ENCODE measurements at regions not wholly inside any gene's neighbourhood (a gene's known extent, or its start where the extent isn't known, plus 50 kb on each side); places are given as distances from the start of the nearest gene placed in this dataset.
"Not testable (repeated sequence)": the region's sequence is repeated elsewhere in the genome, so short reads cannot be mapped to it uniquely, and the experiment has no call there.

DNA sequence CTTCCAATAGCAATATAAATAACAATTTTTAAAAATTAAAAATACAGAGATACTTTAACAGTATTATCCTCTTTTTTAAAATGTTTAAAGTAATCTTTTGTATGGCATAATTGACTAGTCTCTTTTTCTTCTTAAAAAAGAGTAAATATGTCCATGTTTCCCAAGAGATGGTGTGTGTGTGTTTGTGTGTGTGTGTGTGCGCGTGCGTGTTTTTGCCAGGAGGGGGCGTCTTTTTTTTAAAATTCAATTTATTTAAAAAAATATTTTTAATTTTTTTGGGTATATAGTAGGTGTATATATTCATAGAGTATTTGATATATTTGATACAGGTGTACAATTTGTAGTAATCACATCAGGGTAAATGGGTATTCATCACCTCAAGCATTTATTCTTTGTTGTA lies 1073.7 kb downstream of the PCDH7 start:
- no peak overlapping the region for H3K27ac ChIP-seq (ENCODE audit: low read length)
- H3K4me1 ChIP-seq (ENCODE audit: control insufficient read depth in 1 of 2, insufficient read depth in 2 of 2, low read length in 2 of 2), result no peaks in the 10 kb centered on the region
- no peak overlapping the region for H3K4me3 ChIP-seq (ENCODE audit: low read depth in 1 of 2, low read length in 2 of 2)
- no peaks in the 10 kb centered on the region for H3K27me3 ChIP-seq (ENCODE audit: low read depth, low read length)
- H3K36me3 ChIP-seq (ENCODE audit: control insufficient read depth in 1 of 2, insufficient read depth in 2 of 2, low read length in 2 of 2), result no peaks in the 10 kb centered on the region
- H3K9me3 ChIP-seq (ENCODE audit: control insufficient read depth in 1 of 2, low read length in 2 of 2), result peaks cover 0 to 8% of the 10 kb centered on the region in 2 donors

DNA sequence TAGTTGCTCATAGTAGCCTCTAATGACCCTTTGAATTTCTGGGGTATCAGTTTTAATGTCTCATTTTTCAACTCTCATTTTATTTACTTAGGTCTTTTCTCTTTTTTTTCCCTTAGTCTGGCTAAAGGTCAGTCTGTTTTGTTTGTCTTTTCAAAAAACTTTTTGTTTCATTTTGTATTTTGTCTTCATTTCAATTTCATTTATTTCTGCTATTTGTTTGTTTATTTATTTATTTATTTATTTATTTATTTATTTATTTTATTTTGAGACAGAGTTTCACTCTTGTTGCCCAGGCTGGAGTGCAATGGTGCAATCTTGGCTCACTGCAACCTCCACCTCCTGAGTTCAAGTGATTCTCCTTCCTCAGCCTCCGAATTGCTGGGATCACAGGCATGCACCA lies 1076.9 kb downstream of the PCDH7 start:
- H3K9me3 ChIP-seq (ENCODE audit: control insufficient read depth in 1 of 2, low read length in 2 of 2), result peaks cover 0 to 13% of the 10 kb centered on the region in 2 donors
- H3K27me3 ChIP-seq (ENCODE audit: low read depth, low read length); H3K36me3 ChIP-seq (ENCODE audit: control insufficient read depth in 1 of 2, insufficient read depth in 2 of 2, low read length in 2 of 2); H3K4me3 ChIP-seq (ENCODE audit: low read depth in 1 of 2, low read length in 2 of 2); H3K27ac ChIP-seq (ENCODE audit: low read length); H3K4me1 ChIP-seq (ENCODE audit: control insufficient read depth in 1 of 2, insufficient read depth in 2 of 2, low read length in 2 of 2): not testable (repeated sequence)

DNA sequence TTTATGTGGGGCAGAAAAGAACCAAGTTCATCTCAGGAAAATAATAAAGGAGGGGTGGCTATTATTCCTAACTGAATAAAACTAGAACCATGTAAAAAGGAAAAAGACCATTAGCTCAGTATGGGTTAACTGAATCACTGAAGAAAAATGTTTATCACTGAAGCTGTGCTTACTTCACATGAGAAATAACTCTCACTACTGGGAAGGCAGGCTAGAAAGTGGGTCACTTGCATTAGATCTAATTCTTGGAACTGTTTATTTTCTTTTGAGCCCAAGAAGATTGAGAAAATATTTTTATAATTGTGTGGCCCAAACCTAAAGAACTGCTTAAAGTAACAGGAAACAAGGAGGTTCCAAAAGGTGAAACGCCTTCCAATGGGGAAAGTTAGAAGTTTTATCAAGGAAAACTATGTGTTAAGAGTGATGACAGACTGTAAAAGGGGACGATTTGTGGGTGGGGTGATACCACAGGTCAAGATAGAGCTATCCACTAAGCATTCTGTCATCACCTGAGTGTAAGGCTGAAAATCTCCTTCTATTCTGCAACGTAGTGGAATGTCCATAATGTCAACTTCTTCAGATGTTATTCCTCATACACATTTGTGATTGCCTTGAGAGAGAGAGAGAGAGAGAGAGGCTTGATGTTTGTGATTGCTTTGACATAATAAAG lies 1083.5 kb downstream of the PCDH7 start:
- Histone ChIP-seq H3K36me3 (ENCODE audit: control insufficient read depth in 1 of 2, insufficient read depth in 2 of 2, low read length in 2 of 2) (no peaks in the 10 kb centered on the region), H3K27me3 (ENCODE audit: low read depth, low read length) (no peaks in the 10 kb centered on the region), H3K4me1 (ENCODE audit: control insufficient read depth in 1 of 2, insufficient read depth in 2 of 2, low read length in 2 of 2) (no peaks in the 10 kb centered on the region), H3K4me3 (ENCODE audit: low read depth in 1 of 2, low read length in 2 of 2) (no peak overlapping the region), H3K27ac (ENCODE audit: low read length) (no peak overlapping the region), H3K9me3 (ENCODE audit: control insufficient read depth in 1 of 2, low read length in 2 of 2) (peaks cover 0 to 5% of the 10 kb centered on the region in 2 donors)

DNA sequence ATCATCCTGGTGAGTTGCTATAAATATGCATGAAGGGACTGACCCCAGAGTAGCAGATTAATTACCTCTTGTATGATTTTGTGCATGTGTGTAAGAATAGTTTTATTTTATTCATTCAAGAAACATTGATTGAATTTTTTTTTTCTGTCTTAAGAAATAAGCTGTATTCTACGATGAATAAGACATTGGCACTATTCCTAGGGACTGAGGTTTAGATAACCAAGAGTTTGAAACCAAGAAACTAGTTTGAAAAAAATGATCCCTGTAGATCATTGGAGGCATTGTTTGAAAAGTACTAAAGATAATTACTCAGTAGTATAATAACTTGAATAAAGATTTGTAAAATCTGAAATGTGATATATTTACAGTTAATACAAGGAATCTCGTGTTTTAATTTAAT lies 1086.9 kb downstream of the PCDH7 start:
- no peak overlapping the region for H3K4me3 ChIP-seq (ENCODE audit: low read depth in 1 of 2, low read length in 2 of 2)
- no peaks in the 10 kb centered on the region for H3K27me3 ChIP-seq (ENCODE audit: low read depth, low read length)
- H3K4me1 ChIP-seq (ENCODE audit: control insufficient read depth in 1 of 2, insufficient read depth in 2 of 2, low read length in 2 of 2), result no peaks in the 10 kb centered on the region
- H3K27ac ChIP-seq (ENCODE audit: low read length), result no peak overlapping the region
- no peaks in the 10 kb centered on the region for H3K9me3 ChIP-seq (ENCODE audit: control insufficient read depth in 1 of 2, low read length in 2 of 2)
- H3K36me3 ChIP-seq (ENCODE audit: control insufficient read depth in 1 of 2, insufficient read depth in 2 of 2, low read length in 2 of 2), result no peaks in the 10 kb centered on the region

DNA sequence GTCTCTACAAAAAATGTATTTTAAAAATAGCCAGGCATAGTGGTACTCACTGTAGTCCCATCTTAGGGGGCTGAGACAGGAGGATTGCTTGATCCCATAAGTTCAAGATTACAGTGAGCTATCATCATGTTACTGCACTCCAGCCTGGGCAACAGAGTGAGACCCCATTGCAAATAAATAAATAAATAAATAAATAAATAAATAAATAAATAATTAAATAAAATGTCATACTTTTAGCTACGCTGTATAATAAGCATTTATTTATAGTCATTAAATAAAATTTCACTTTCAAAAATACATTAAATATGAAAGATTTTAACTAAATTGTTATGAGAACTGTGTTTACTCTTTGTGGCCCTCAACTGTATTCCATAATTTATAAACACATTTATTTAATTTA lies 1124.2 kb downstream of the PCDH7 start:
- Histone ChIP-seq H3K4me3 (ENCODE audit: low read depth in 1 of 2, low read length in 2 of 2) (no peak overlapping the region), H3K4me1 (ENCODE audit: control insufficient read depth in 1 of 2, insufficient read depth in 2 of 2, low read length in 2 of 2) (no peaks in the 10 kb centered on the region), H3K27ac (ENCODE audit: low read length) (no peak overlapping the region), H3K27me3 (ENCODE audit: low read depth, low read length) (no peaks in the 10 kb centered on the region), H3K9me3 (ENCODE audit: control insufficient read depth in 1 of 2, low read length in 2 of 2) (peaks cover 0 to 8% of the 10 kb centered on the region in 2 donors), H3K36me3 (ENCODE audit: control insufficient read depth in 1 of 2, insufficient read depth in 2 of 2, low read length in 2 of 2) (no peaks in the 10 kb centered on the region)

DNA sequence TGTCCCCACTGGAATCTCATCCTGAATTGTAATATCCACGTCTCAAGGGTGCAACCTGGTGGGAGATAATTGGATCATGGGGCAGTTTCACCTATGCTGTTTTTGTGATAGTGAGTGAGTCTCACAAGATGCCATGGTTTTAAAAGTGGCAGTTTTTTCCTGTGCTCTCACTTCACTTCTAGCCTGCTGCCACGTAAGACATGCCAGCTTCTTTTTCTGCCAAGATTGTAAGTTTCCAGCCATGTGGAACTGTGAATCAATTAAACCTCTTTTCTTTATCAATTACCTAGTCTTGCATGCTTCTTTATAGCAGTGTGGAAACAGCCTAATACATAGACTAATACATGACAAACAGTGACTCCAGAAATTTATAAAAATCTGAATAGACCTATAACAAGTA lies 1131.8 kb downstream of the PCDH7 start:
- no peaks in the 10 kb centered on the region for H3K4me1 ChIP-seq (ENCODE audit: control insufficient read depth in 1 of 2, insufficient read depth in 2 of 2, low read length in 2 of 2)
- no peak overlapping the region for H3K4me3 ChIP-seq (ENCODE audit: low read depth in 1 of 2, low read length in 2 of 2)
- no peaks in the 10 kb centered on the region for H3K27me3 ChIP-seq (ENCODE audit: low read depth, low read length)
- no peaks in the 10 kb centered on the region for H3K36me3 ChIP-seq (ENCODE audit: control insufficient read depth in 1 of 2, insufficient read depth in 2 of 2, low read length in 2 of 2)
- no peak overlapping the region for H3K27ac ChIP-seq (ENCODE audit: low read length)
- no peaks in the 10 kb centered on the region for H3K9me3 ChIP-seq (ENCODE audit: control insufficient read depth in 1 of 2, low read length in 2 of 2)

DNA sequence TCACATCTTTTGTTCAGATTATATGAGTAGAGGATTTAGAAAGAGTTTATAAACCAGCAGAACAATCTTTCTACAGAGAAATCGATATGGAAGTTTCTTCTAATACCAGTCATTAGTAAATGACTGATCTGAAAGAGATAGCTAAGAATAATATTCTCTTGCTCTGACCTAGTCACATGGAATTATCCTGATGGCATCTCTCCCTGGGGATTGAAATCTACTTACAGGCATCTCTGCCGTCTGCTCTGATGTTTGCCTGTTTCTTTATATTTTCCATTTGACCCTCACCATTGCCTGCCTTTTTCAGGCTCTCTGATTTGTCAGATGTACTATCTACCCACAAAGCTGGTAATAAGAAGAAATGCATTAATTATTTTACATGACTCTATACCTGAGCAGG lies 1157.3 kb downstream of the PCDH7 start:
- Histone ChIP-seq H3K4me1 (ENCODE audit: control insufficient read depth in 1 of 2, insufficient read depth in 2 of 2, low read length in 2 of 2) (no peaks in the 10 kb centered on the region), H3K36me3 (ENCODE audit: control insufficient read depth in 1 of 2, insufficient read depth in 2 of 2, low read length in 2 of 2) (no peaks in the 10 kb centered on the region), H3K27me3 (ENCODE audit: low read depth, low read length) (no peaks in the 10 kb centered on the region), H3K4me3 (ENCODE audit: low read depth in 1 of 2, low read length in 2 of 2) (no peak overlapping the region), H3K9me3 (ENCODE audit: control insufficient read depth in 1 of 2, low read length in 2 of 2) (no peaks in the 10 kb centered on the region), H3K27ac (ENCODE audit: low read length) (no peak overlapping the region)

DNA sequence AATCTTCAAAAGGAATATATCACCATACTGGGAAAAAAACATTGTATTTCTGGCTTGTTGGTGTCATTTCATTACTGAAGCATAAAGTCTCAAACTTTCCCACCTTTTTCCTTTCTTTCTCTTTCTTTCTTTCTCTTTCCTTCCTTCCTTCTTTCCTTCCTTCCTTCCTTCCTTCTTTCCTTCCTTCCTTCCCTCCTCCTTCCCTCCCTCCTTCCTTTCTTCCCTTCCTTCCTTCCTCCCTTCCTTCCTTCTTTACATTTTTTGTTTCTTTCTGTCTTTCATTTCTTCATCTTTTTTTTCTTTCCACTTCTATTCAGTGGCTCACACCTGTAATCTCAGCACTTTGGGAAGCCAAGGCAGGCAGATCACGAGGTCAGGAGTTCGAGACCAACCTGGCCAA lies 1160.7 kb downstream of the PCDH7 start:
- H3K27me3 ChIP-seq (ENCODE audit: low read depth, low read length); H3K36me3 ChIP-seq (ENCODE audit: control insufficient read depth in 1 of 2, insufficient read depth in 2 of 2, low read length in 2 of 2); H3K4me1 ChIP-seq (ENCODE audit: control insufficient read depth in 1 of 2, insufficient read depth in 2 of 2, low read length in 2 of 2); H3K9me3 ChIP-seq (ENCODE audit: control insufficient read depth in 1 of 2, low read length in 2 of 2); H3K27ac ChIP-seq (ENCODE audit: low read length); H3K4me3 ChIP-seq (ENCODE audit: low read depth in 1 of 2, low read length in 2 of 2): not testable (repeated sequence)

DNA sequence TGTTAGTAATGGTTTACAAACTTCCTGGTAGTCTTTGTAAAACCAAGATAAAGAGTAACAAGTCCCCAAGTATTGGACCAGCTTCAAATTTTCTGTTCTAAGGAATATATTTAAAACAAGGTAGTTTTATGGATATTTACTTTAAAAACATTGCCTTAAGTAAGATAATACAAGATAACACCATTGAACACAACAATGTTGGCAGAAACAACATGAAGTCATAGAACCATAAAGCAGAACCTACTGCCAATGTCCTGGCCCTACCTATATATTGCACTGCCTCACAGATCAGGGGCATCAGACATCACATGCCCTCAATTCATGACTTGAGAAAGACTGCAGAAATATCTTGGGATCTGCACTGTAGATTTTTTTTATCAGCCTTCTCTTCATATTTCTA lies 1176.2 kb downstream of the PCDH7 start:
- no peaks in the 10 kb centered on the region for H3K4me1 ChIP-seq (ENCODE audit: control insufficient read depth in 1 of 2, insufficient read depth in 2 of 2, low read length in 2 of 2)
- H3K4me3 ChIP-seq (ENCODE audit: low read depth in 1 of 2, low read length in 2 of 2), result no peak overlapping the region
- H3K27ac ChIP-seq (ENCODE audit: low read length), result no peak overlapping the region
- no peaks in the 10 kb centered on the region for H3K27me3 ChIP-seq (ENCODE audit: low read depth, low read length)
- H3K9me3 ChIP-seq (ENCODE audit: control insufficient read depth in 1 of 2, low read length in 2 of 2), result peaks cover 0 to 2% of the 10 kb centered on the region in 2 donors
- no peaks in the 10 kb centered on the region for H3K36me3 ChIP-seq (ENCODE audit: control insufficient read depth in 1 of 2, insufficient read depth in 2 of 2, low read length in 2 of 2)

GRCh38 chr4:31905363-31905762 lies 1185.2 kb downstream of the PCDH7 start:
- Histone ChIP-seq H3K9me3 (ENCODE audit: control insufficient read depth in 1 of 2, low read length in 2 of 2) (no peaks in the 10 kb centered on the region), H3K4me1 (ENCODE audit: control insufficient read depth in 1 of 2, insufficient read depth in 2 of 2, low read length in 2 of 2) (no peaks in the 10 kb centered on the region), H3K27me3 (ENCODE audit: low read depth, low read length) (no peaks in the 10 kb centered on the region), H3K27ac (ENCODE audit: low read length) (no peak overlapping the region), H3K4me3 (ENCODE audit: low read depth in 1 of 2, low read length in 2 of 2) (no peak overlapping the region), H3K36me3 (ENCODE audit: control insufficient read depth in 1 of 2, insufficient read depth in 2 of 2, low read length in 2 of 2) (no peaks in the 10 kb centered on the region)

DNA sequence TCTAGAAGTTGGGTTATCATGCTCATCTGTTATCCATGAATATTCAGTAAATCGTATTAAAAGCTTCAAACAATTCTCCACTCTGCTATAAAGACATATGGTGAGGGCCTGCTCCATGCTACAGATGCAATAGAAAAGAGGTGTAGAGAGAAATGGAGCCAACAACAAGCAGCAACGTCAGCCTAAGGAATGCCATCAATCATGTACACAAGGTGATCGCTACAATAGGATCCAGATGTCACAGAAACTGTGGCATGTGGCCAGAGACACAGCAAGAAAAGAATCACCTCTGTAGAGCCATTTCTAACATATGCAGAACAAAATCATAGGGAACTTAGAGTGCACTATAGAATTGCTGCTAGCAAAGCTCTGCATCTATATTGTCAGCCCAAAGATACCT lies 1188.1 kb downstream of the PCDH7 start:
- H3K4me1 ChIP-seq (ENCODE audit: control insufficient read depth in 1 of 2, insufficient read depth in 2 of 2, low read length in 2 of 2), result no peaks in the 10 kb centered on the region
- no peaks in the 10 kb centered on the region for H3K36me3 ChIP-seq (ENCODE audit: control insufficient read depth in 1 of 2, insufficient read depth in 2 of 2, low read length in 2 of 2)
- no peaks in the 10 kb centered on the region for H3K27me3 ChIP-seq (ENCODE audit: low read depth, low read length)
- no peaks in the 10 kb centered on the region for H3K9me3 ChIP-seq (ENCODE audit: control insufficient read depth in 1 of 2, low read length in 2 of 2)
- H3K27ac ChIP-seq (ENCODE audit: low read length), result no peak overlapping the region
- no peak overlapping the region for H3K4me3 ChIP-seq (ENCODE audit: low read depth in 1 of 2, low read length in 2 of 2)

- Histone ChIP-seq H3K27me3 (ENCODE audit: low read depth, low read length) (no peaks in the 10 kb centered on the region), H3K9me3 (ENCODE audit: control insufficient read depth in 1 of 2, low read length in 2 of 2) (no peaks in the 10 kb centered on the region), H3K4me1 (ENCODE audit: control insufficient read depth in 1 of 2, insufficient read depth in 2 of 2, low read length in 2 of 2) (no peaks in the 10 kb centered on the region), H3K27ac (ENCODE audit: low read length) (no peak overlapping the region), H3K36me3 (ENCODE audit: control insufficient read depth in 1 of 2, insufficient read depth in 2 of 2, low read length in 2 of 2) (no peaks in the 10 kb centered on the region), H3K4me3 (ENCODE audit: low read depth in 1 of 2, low read length in 2 of 2) (no peak overlapping the region)
These were observed 1197.2 kb downstream of the PCDH7 start for GRCh38 chr4:31917334-31917733.
